Esophagus mucosa (tissue), 1 donor: ENCODE measurements at regions not wholly inside any gene's neighbourhood (a gene's known extent, or its start where the extent isn't known, plus 50 kb on each side); places are given as distances from the start of the nearest gene placed in this dataset.
A peak's percentile ranks its signal among the peaks of the same experiment; 100 is the strongest.

Experiments used
- ATAC-seq: fragments of 200-7000 bp; cut with Tn5 transposase; one replicate; pipeline ENCODE4 v1.9.1; 2020
- donor health status: DM: yes; HTN: yes; CAD: no.

DNA sequence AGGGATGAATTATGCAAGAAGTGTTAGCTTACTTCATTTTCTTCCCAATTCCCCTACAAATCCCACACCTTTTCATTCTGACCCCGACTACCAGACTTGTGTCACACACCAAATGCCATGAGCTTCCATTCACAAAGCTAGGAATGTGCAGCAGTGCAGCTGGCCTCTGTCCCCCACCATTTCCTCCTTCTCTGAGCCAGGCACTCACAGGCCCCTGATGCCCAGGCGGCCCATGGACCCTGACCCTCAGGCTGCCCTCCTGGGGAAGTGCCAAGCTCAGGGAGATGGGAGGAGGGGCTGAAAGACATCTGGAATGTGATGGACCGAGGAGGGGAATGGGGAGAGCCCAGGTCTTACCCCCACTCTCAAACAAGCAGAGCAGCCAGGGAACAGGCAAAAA is 67.0 kb upstream of the BCOR start:
- no peak for ATAC-seq

DNA sequence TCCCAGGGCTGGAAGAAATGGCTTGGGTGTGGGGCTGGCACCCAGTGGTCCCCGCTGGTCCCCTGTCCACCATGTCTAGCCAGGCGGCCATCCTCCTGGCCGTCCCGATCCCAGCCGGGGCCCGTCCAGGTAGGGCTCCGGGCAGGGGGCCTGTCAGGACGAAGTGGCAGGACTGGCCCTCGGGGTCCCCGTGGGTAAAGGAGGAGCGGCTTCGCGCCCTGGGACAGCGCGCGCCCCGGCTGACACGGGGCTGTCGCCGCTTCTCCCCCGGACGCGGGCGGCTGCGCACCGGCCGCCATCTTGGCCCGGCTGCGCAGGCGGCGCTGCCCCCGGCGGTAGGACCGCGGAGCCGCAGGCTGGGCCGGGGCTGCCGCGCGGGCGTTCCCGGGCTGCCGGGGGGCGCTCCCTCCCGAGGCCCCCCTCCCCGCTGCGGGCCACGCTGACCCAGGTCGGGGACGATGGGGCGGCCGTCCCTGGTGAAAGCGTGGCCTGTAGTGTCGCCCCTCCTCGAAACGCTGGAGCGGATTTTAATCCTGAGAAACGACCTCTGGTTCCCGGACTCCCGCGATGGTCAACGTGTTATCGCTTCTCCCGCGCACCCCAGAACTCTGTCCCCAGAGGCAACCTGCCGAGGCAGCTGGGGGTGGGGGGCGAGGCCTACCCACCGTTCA is 60.4 kb upstream of the BCOR start:
- ATAC-seq, result peak; percentile 36

DNA sequence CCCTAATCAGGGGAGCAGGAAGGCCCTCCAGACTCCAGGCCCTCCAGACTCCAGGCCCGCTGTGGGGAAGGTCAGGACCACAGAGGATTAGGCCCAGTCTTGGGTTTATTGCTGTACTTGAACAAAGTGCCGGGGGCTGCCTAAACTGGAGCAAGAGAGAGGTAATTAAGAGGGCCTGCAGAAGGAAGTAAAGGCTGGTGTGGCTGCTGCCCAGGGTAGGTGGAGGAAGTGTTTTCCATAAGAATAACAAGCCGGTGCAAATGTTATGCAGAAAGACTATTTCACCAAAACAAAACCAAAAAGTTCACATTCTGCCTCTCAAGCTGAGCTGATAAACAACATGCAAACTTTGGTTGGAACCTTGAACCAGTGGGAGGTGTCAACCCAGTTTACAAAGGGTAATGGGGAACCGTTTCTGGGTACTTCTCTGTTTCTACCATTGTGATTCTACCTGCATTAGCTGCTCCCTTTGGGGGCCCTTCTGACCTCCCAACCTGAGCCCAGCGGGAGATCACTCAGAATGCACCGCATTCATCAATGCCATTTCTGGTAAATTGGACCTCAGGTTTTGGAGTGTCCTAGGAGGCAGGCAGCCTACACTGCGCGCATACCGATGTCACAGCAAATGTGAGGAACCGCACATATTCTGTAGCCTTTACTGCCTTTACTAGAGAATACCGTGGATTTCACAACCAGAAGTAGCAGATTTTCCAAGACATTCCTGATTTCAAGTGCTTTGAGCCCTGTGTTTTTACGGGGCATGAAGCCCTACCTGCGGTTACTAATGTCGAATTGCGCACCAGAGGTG is 59.7 kb upstream of the BCOR start:
- no peak for ATAC-seq

DNA sequence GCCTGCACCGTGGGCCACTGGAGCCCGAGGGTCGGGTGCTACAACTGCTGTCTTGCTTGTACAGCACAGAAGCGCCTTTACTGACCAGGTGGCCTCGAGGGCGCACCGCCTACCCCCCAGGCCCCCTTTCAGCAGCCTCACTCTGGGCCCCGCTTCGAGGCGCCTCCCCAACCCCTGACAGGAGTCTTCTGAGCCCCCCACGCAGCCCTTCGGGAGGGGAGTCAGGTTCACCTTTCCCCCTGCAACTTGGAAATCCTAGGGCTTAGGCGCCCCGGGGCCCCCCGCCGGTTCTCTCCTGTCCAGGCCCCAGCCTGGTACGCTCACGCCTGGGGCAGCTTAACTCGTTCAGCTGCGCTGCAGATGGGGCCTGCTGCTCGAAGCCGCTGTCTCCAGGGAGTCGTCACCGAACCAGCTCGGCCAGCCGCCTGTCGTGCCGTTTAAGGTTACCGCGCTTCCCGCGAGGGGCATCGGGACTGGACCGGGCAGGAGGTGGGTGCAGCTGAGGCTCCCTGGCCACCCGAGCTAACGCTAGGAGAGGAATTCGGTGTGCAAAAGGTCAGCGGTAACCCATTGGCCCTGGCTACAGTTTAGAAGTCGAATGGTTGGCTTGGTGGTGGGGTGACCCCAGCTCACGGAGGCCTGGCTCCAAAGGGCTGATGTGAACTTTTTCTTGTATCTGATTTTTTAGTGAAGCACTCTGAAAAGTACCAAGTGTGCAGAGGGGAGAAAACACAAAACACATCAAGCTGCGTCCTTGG is 58.9 kb upstream of the BCOR start:
- no peak for ATAC-seq

DNA sequence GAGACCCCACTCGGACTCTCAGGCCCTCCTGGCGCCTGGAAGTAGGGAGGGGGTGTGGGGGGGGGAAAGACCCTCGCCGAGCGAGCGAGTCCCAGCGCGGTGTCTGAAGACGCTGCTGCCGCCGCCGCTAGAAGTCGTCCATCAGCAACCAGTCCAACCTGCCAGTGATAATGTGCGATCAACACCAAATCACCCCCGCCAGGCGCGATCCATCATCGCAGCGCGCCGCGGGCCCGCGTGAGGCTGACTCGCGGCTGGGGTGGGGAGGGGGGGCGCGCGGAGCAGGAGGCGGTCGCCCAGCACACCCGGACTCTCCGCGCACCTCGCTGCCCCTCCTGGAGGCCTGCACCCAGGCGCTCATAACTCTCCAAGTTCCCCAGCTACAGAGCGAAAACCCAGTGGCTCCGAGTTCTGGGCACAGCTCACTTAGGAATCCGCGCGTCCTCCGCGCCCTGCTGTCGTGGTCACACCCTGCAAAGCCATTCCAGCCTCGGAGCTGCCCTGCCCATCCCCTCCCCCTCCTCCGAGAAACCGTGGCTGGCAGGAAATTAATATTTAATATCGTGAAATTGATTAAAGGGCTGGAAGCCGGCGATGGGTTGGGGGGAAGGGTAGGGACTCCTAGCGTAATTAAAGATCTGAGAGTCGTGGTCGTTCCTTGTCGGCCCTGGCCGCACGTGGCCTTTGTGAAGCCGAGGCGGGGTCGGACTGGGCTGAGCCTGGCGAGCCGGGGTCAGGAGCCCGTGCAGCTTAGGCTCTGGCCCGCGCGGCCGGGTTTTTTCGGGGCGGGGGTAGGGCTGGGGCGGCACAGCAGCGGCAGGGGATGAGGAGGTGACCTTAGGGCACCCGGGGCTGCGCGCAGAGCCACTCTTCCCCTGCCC is 58.1 kb upstream of the BCOR start:
- no peak for ATAC-seq

DNA sequence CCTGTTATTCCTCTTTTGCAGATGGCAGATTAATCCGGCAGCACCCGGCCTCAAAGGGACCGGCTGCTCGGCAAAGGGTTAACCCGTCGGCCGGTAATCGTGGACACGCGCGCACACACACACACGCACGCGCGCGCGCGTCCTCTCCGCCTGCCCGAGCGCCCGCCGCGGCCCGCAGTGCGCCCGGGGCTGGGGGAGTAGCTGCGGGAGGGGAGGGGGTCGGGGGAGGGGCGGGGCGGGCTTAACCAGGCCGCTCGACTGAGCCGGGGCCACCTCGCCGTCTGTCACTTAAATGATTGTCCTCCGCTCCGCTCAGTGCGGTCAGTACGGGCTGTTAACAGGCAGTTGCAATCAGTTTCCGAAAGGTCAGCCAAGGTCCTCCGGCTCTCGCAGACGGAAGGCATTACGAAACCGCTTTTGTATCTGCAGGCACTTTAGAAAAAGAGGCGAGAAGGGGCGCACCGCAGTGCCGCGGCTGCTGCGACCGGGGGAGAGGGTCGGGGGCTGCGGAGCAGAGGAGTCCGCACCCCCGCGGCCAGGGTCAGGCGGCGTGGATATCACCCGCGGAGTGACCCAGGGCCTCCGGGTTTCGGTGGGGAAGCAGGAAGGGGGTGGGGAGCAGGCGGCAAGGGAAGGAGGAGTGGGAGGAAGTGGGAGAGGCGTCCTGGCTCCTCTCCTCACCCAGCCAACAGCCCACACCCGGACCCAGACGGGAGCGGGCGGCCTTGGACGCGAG is 57.3 kb upstream of the BCOR start:
- no peak for ATAC-seq

DNA sequence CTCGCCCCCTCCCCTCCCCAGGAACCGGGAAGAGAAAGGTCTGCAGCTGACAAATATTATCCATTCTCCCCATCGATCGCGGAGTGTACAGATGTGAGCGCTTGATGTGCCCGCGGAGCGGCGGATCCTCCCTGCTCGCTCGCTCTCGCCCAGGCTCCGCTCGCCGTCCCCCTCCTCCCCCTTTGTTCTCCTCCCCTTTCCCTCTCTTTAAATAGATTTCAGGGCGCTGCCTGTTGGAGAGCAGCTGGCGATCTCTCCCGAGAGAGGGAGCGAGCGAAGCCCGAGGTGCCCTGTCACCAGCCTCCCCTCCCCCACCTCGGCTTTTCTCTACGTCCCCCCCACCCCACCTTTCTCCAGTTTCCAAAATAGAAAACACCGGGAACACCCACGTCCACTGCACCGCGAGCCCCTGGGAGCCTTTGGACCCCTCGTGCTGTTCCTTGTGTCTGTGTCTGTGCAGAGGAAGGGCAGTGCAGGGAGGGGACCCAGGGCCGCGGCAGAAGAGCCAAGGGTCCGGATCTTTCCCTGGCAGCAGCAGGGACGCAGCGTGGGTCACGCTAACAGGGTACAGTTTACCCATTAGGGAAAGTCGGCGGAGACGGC is 56.6 kb upstream of the BCOR start:
- ATAC-seq, result no peak

DNA sequence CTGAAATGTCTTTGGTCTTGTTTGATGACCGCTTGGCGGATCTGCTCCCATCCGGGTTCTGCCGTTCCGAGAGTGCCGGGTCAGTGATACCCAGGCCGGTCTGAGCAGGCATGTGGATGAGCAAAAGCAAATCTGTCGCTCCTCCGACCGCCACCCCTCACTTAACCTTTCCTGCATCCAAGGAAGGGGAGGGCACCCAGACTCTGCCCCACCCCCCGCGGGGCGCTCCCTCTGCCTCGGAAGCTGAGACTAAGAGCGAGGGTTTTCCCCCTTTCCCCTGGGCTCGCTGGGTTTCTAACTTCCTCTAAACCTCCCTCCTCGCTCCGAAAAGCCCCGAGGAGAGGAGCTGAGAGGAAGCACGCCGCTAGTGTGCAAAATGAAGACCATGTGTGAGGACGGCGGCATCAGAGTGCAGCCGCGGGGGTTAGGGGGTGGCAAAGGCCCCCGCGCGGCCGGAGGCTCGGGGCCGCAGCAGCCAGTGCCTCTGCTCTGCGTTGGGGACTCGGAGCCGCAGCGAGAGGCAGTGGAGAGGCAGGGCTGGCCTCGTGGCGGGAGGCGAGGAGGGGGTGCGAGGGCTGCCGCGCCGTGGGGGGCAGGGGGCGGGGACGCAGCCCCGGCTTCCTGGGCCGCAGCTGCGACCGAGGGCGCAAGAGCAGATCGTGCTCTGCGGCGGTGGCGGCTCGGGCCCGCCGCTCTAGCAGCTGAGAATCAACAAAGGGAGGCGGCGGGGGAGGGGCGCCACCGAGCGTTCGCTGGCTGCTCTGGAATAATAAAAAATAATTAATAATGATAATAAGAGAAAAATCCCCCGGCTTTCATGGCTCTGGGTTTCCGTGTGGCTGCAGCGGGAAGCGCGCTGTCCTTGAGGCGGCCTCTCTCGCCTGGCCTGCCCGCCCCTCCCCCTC is 55.8 kb upstream of the BCOR start:
- peak; percentile 50 for ATAC-seq

DNA sequence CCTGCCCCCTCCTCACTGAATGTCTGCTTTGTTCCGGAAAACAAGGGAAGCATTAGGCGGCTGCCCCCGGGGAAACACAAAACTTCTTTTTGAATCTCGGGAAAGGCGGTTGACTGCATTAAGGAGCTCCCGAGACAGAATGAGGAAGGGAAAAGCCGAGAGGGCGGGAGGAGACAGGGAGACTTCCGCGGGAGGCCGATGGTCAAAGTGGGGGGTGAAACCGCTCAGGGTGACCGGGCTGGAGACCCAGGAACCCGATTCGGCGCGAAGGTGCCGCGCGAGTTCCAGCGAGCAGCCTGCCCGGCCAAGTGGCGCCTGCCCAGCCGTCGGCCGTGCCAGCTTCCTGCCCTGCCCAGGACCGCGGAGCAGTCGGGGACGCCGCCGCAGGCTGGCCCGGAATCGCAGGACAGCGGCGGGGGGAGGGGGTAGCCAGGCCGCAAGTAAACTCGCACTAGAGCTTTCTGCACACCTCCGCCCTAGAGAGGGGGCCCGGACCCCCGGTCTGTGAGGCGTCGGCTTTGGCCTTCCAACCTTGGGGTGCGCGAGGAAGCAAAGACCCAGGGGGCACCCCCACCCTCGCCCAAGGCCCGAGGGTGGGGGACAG is 55.1 kb upstream of the BCOR start:
- ATAC-seq, result peak; percentile 44

DNA sequence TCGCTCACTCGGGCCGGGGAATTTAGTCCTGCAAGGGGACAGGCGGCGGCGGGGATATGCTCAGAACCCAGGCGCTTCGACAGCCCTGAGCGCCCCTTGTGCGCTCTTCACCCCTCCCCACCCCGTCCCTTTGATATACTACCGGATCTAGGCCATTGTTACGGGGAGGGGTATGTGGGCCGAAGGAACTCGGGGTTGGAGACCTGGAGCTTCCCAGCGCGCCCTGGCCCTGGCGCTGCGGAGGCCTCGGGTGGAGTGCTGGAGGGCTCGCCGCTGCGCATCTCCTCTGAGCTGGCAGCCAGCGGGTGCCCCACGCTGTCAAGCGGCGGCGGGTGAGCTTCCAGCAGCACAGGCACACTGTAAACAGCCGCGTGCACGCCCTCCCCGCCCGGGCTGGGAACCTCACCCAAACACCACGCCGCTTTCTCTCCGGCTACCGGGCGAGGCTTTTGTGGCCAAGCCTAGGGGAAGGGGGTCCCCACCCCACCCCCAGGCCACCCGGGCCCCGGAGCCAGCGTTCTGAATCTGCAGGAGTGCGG is 54.5 kb upstream of the BCOR start:
- ATAC-seq, result peak; percentile 36

DNA sequence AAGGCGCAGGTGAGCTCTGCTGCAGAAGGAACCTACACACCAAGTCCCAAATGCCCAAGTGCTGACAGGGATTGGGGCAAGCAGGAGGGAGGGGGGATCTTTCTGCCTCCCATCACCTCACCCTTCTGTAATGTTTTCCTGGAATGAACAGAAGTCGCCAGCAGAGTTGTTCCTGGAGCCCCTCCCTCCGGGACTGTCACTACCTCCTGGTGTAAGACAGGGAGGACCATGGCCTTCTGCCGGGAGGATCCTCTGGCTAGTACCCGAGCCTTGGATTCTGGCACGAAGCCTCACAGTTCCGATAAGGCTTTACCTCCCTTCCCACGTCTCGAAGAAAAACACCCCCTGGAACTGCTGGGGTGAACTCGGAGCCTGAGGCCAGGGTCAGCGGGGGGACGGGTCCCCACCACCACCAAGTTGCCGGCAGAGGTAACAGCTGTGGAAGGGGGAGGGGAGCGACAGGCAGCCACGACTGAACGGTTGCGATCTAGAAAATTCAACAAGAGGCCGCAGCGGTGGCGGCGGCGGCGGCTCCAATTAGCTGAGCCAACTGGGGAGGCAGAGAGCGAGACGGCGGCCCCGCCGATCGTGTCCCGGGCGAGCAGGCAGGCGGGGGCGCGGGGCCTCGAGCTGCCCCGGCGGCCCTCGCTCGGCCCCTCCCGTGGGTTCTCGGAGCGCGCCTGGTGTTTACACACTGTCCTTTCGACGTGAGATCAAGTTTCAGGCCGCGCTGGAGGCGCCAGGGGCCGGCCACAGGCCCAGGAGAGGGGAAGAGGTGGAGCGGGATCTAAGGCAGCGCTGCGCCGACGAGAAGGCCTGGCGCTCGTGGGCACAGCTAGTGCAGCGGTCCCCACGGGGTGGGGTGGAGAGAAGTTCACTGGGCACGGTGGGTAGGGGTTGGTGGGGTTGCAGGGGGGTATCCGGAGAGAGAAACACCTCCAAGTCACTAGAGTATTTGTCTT is 53.7 kb upstream of the BCOR start:
- no peak for ATAC-seq

DNA sequence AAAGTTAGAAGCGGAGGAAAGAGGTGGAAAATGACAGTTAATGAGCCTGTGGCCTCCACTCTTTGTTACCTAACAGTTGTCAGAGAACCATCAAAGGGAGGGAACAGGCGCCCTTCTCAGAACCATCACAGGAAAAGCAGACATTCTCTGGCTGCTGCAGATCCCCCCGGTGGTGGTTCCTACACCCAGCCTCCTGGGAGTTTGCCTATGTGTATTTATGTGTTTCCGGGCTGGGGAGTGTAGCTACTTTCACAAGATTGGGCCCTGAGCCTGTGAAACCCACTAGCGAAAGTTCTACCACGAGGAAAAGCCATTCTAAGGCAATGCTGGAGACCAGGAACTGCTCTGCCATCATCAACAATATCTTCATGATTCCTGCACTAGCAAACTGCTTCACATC is 52.7 kb upstream of the BCOR start:
- no peak for ATAC-seq

DNA sequence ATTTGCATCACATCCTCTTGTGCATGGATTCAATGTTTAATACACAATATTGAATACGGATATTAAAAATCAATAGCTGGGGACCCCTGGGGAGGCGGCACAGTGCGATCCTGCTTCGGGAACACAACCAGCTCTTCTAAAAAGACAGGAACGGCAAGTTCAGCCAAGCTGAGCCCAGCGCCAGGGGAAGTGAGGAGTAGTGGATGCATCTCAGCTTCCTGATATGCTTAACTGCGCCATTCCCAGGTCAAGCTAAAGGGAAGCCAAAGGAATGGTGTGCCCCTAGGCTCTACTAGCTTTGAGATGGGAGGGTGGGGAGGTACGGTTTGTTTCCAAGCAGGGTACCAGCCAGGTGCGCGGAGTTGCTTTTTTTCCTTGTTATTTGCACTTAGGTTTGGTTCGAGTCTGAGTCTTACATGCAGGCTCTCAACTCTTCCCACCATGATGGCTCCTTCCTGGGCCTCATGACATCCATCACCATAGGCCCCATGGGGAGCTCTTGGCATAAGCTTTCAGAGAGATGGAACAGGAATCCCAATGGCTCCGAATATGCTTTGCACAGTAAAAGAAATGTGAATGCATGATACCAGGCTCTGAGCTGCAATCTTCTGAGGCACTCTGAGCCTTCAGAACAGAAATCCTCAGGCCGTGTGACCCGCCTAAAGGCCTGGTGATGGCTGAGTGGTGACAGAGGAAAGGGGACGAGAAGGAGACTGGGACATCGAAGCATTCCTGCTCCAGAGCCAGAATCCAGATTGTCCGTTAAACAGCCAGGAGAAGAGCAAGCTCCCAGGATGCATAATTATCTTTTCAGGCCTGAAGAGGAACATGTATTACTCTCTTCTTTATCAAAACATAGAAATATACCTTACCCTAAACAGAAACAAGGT is 51.8 kb upstream of the BCOR start:
- ATAC-seq, result no peak

DNA sequence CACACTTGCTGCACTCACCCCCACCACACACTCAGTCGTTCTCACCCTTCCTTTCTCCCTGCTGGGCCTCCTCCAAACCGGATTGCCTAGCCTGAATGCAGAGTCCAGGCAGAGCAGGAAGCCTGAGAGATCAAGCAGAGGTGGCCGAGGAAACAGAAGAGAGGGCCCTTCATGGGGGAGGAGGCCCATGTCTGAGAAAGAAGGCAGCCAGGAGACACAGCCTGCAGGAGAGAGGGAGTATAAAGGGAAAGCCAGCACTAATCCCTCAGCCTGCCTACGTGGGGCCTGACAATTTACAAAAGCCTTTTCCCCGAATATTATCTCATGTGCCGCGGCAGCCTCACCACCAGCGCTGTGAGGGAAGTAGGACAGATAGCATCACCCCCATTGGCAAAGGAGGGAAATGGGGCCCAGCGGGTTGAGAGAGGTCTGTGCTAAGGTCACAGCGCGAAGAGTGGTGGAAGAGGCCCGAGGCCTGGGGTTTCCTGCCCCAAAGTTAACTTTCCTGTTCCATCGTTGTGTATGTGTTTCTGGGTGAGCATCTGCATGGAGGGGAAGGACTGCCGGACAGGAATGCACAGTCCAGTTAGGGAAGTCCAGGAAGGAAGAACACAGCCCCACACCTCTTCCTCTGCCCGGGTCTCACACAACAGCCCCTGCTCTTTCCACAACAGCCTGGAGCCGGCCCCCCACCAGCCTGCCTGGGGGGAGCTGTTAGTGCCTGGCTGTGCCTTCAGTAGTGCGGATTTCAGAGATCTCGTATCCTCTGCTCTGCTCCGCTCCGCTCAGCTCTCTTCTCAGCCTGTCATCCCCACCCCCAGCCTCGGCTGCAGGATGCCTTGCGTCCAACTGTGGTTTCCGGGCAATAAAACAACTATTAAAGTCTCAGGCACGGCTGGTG is 50.9 kb upstream of the BCOR start:
- no peak for ATAC-seq

DNA sequence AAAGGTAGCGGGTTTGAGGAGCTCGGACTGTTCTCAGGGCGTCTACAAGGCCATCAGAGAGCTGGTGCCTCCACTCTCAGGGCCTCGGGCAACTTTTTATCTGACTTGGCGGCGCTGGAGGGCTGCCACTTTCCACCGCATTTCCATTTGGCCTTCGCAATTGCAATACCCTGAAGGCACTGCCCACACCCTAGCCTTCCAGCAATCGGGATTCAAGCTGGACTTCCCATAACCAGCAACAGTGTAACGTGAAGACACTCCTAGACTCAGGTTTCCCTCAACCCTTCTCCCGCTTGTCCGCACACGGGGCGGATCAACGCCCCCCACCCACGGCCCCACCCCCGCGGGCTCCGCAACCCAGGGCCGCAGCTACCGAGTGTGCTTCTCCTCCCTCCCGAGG is 50.2 kb upstream of the BCOR start:
- ATAC-seq, result no peak
